Endodermal cell (in vitro differentiated cells): ENCODE measurements at regions not wholly inside any gene's neighbourhood (a gene's known extent, or its start where the extent isn't known, plus 50 kb on each side); places are given as distances from the start of the nearest gene placed in this dataset.

Experiments used
- DNase-seq: peaks from one replicate; pipeline ENCODE4 v3.0.0-alpha.2; 2017
- H3K27ac ChIP-seq: 2 replicates; pipeline ENCODE4 v1.5.1; 2013; ENCODE audit warnings: mild to moderate bottlenecking, low read depth, low read length, moderate library complexity
- H3K27me3 ChIP-seq: 2 replicates; pipeline ENCODE4 v1.6.1; 2013; ENCODE audit warnings: mild to moderate bottlenecking, low read length, moderate library complexity; ENCODE audit not compliant: insufficient read depth, control insufficient read depth, poor library complexity, severe bottlenecking
- H3K36me3 ChIP-seq: 2 replicates; pipeline ENCODE4 v1.7.0; 2013; ENCODE audit warnings: mild to moderate bottlenecking, low read length, moderate library complexity; ENCODE audit not compliant: control insufficient read depth, insufficient read depth
- H3K4me1 ChIP-seq: one replicate; pipeline ENCODE4 v1.7.0; 2013; ENCODE audit warnings: low read length; ENCODE audit not compliant: control insufficient read depth, insufficient read depth
- H3K4me3 ChIP-seq: 2 replicates; pipeline ENCODE4 v1.5.1; 2013; ENCODE audit warnings: mild to moderate bottlenecking, low read length, moderate library complexity
- H3K9ac ChIP-seq: 2 replicates; pipeline ENCODE4 v1.6.1; 2013; ENCODE audit warnings: mild to moderate bottlenecking, low read length, moderate library complexity; ENCODE audit not compliant: poor library complexity, severe bottlenecking; ENCODE audit errors: extremely low read depth
- H3K9me3 ChIP-seq: 2 replicates; pipeline ENCODE4 v1.6.1; 2013; ENCODE audit warnings: mild to moderate bottlenecking, low read length, moderate library complexity; ENCODE audit not compliant: control insufficient read depth
- H3K27ac Mint-ChIP-seq: 2 replicates; pipeline ENCODE4 v1.8.0; 2020; ENCODE audit warnings: mixed read lengths
- H3K27me3 Mint-ChIP-seq: 2 replicates; pipeline ENCODE4 v1.8.0; 2021; ENCODE audit warnings: mild to moderate bottlenecking, mixed read lengths; ENCODE audit not compliant: insufficient read depth
- H3K36me3 Mint-ChIP-seq: 2 replicates; pipeline ENCODE4 v1.8.0; 2020; ENCODE audit warnings: low read depth, mixed read lengths
- H3K4me1 Mint-ChIP-seq: 2 replicates; pipeline ENCODE4 v1.8.0; 2020; ENCODE audit warnings: mixed read lengths
- H3K4me3 Mint-ChIP-seq: 2 replicates; pipeline ENCODE4 v1.8.0; 2020; ENCODE audit warnings: mild to moderate bottlenecking, moderate library complexity, mixed read lengths
- H3K9me3 Mint-ChIP-seq: 2 replicates; pipeline ENCODE4 v1.8.0; 2020; ENCODE audit warnings: mild to moderate bottlenecking, mixed read lengths
- CTCF ChIP-seq: fragments of 200-600 bp; sonication (generic); conservative IDR thresholded peaks from 2 replicates; pipeline ENCODE4 v1.5.0; 2021; ENCODE audit warnings: antibody characterized with exemption, mild to moderate bottlenecking
- WGBS, 2 experiments: methylation state at CpG; one replicate each; pipeline versions ENCODE4 v1.1.5 to v1.1.7; 2013; ENCODE audit warnings: missing lambda C conversion rate in 2 of 2, mixed read lengths in 1 of 2; ENCODE audit not compliant: insufficient coverage in 1 of 2, insufficient read length in 1 of 2; 5-methylcytosine and 5-hydroxymethylcytosine counted together

- H3K27ac ChIP-seq, result no peak overlapping the region
- no peaks in the 10 kb centered on the region for H3K9me3 Mint-ChIP-seq
- no peak for TF ChIP-seq CTCF
- no peaks in the 10 kb centered on the region for H3K36me3 Mint-ChIP-seq
- H3K27ac Mint-ChIP-seq, result no peak overlapping the region
- DNase-seq, result no peak
- no peaks in the 10 kb centered on the region for H3K36me3 ChIP-seq
- H3K27me3 Mint-ChIP-seq, result peaks cover 37% of the 10 kb centered on the region
- H3K9ac ChIP-seq, result no peak overlapping the region
- 100% methylated on average over 1 of the region's 1 CpG; no CpG with 5 or more reads in 1 of the 2 experiments for whole genome bisulfite sequencing, 2 experiments
- H3K4me3 Mint-ChIP-seq, result no peak overlapping the region
- H3K4me1 ChIP-seq, result peaks cover 11% of the 10 kb centered on the region
- H3K27me3 ChIP-seq, result peaks cover 34% of the 10 kb centered on the region
- no peak overlapping the region for H3K4me3 ChIP-seq
- peaks cover 23% of the 10 kb centered on the region for H3K4me1 Mint-ChIP-seq
- no peaks in the 10 kb centered on the region for H3K9me3 ChIP-seq
These were observed 319.6 kb upstream of the ZMIZ1 start for GRCh38 chr10:78749200-78749599.

- no peak for DNase-seq
- WGBS, 2 experiments, result 100% methylated on average over 1 of the region's 1 CpG
- Histone ChIP-seq H3K9me3 (no peaks in the 10 kb centered on the region), H3K27me3 (peaks cover 28% of the 10 kb centered on the region), H3K9ac (no peak overlapping the region), H3K4me1 (peaks cover 11% of the 10 kb centered on the region), H3K4me3 (no peak overlapping the region), H3K27ac (no peak overlapping the region), H3K36me3 (no peaks in the 10 kb centered on the region)
- Mint-ChIP-seq H3K4me1 (peaks cover 23% of the 10 kb centered on the region), H3K27me3 (peaks cover 35% of the 10 kb centered on the region), H3K4me3 (no peak overlapping the region), H3K9me3 (no peaks in the 10 kb centered on the region), H3K27ac (no peak overlapping the region), H3K36me3 (no peaks in the 10 kb centered on the region)
- no peak for TF ChIP-seq CTCF
These were observed 318.9 kb upstream of the ZMIZ1 start for GRCh38 chr10:78749898-78750297.

GRCh38 chr10:78750418-78750817 is 318.3 kb upstream of the ZMIZ1 start:
- H3K4me3 ChIP-seq, result no peak overlapping the region
- Mint-ChIP-seq H3K4me1 (peaks cover 22% of the 10 kb centered on the region), H3K4me3 (no peak overlapping the region), H3K9me3 (no peaks in the 10 kb centered on the region), H3K36me3 (no peaks in the 10 kb centered on the region), H3K27me3 (peaks cover 33% of the 10 kb centered on the region), H3K27ac (no peak overlapping the region)
- H3K9ac ChIP-seq, result no peak overlapping the region
- no peaks in the 10 kb centered on the region for H3K36me3 ChIP-seq
- peaks cover 27% of the 10 kb centered on the region for H3K27me3 ChIP-seq
- no peak for TF ChIP-seq CTCF
- H3K27ac ChIP-seq, result no peak overlapping the region
- no peaks in the 10 kb centered on the region for H3K9me3 ChIP-seq
- 79 to 93% methylated on average over 4 to 5 of the region's 5 CpGs for WGBS, 2 experiments
- DNase-seq, result no peak
- peaks cover 7% of the 10 kb centered on the region for H3K4me1 ChIP-seq
